Endothelial cell of umbilical vein (primary cell): ENCODE measurements at regions not wholly inside any gene's neighbourhood (a gene's known extent, or its start where the extent isn't known, plus 50 kb on each side); places are given as distances from the start of the nearest gene placed in this dataset.

ENCODE experiments used
- BruUV-seq: library from RNA; stranded (reverse); fragments of 400-500 nt; replicated peaks from 2 replicates; lab custom pipeline; 2021; lab: Mats Ljungman, UMichigan
- CTCF ChIA-PET: fragments of 300-600, 350-600 bp; sonication (Branson Sonifier 250); formaldehyde crosslinking; loops from one replicate; lab custom pipeline; 2021; ENCODE audit warnings: antibody characterized with exemption, inconsistent platforms; lab: Charles Lee
- POLR2A ChIA-PET: fragments of 300-600, 350-600 bp; sonication (Branson Sonifier 250); formaldehyde crosslinking; loops from one replicate; lab custom pipeline; 2021; ENCODE audit warnings: antibody characterized with exemption, inconsistent platforms; lab: Charles Lee
- DNase-seq: peaks from one replicate; pipeline ENCODE4 v3.0.0-alpha.2; 2011; ENCODE audit warnings: low read depth, low spot score
- FAIRE-seq: peaks from 2 replicates; lab custom pipeline; 2011; peaks lifted over from hg19 to GRCh38; lab: Jason Lieb, UNC
- H2AFZ ChIP-seq: 2 replicates; pipeline ENCODE4 v1.6.0; 2012; ENCODE audit warnings: low read depth, low read length, control low read depth, inconsistent platforms
- H3K27ac ChIP-seq: 2 replicates; pipeline ENCODE4 v1.5.1; 2011; ENCODE audit warnings: low read depth, mild to moderate bottlenecking, control low read depth, low read length, moderate library complexity; ENCODE audit not compliant: insufficient read depth
- H3K27me3 ChIP-seq, 2 experiments: 2 replicates each; pipeline versions ENCODE4 v1.6.0 to v1.6.1; 2011; ENCODE audit warnings: low read length in 2 of 2, mixed read lengths in 1 of 2; ENCODE audit not compliant: control insufficient read depth in 2 of 2, insufficient read depth in 2 of 2
- H3K36me3 ChIP-seq, 2 experiments: 2 replicates in 1 of 2; 3 replicates in 1 of 2; pipeline ENCODE4 v1.5.1; 2011; ENCODE audit warnings: low read length in 2 of 2, mild to moderate bottlenecking in 1 of 2, moderate library complexity in 1 of 2; ENCODE audit not compliant: control insufficient read depth in 2 of 2, insufficient read depth in 2 of 2; ENCODE audit errors: extremely low read depth in 1 of 2
- H3K4me1 ChIP-seq: 3 replicates; pipeline ENCODE4 v1.5.1; 2011; ENCODE audit warnings: mild to moderate bottlenecking, low read length; ENCODE audit not compliant: control insufficient read depth, insufficient read depth; ENCODE audit errors: extremely low read depth
- H3K4me2 ChIP-seq: 2 replicates; pipeline ENCODE4 v1.6.1; 2011; ENCODE audit warnings: low read length, control low read depth, mixed read lengths; ENCODE audit not compliant: insufficient read depth
- H3K4me3 ChIP-seq, 3 experiments: fragments of 200-600 bp in 1 of 3; sonication (generic), shearing (Covaris generic) in 1 of 3; replicated peaks in 1 of 3; 2 replicates each; pipeline ENCODE4 v1.5.1; 2011 to 2016; ENCODE audit warnings: control low read depth in 3 of 3, low read length in 3 of 3, mild to moderate bottlenecking in 2 of 3, inconsistent platforms in 1 of 3, low read depth in 1 of 3, moderate library complexity in 1 of 3; ENCODE audit not compliant: insufficient read depth in 1 of 3
- H3K79me2 ChIP-seq: 2 replicates; pipeline ENCODE4 v1.6.0; 2012; ENCODE audit warnings: low read length, inconsistent platforms; ENCODE audit not compliant: control insufficient read depth, insufficient read depth
- H3K9ac ChIP-seq: replicated peaks from 2 replicates; pipeline ENCODE3; 2011; ENCODE audit warnings: low read length, control low read depth; ENCODE audit not compliant: insufficient read depth; ENCODE audit errors: extremely low read depth
- H3K9me1 ChIP-seq: replicated peaks from 3 replicates; pipeline ENCODE4 v1.6.0; 2011; ENCODE audit warnings: mild to moderate bottlenecking, low read length; ENCODE audit not compliant: control insufficient read depth, insufficient read depth; ENCODE audit errors: extremely low read depth
- H3K9me3 ChIP-seq: replicated peaks from 2 replicates; pipeline ENCODE4 v1.5.1; 2012; ENCODE audit warnings: low read length, inconsistent platforms; ENCODE audit not compliant: control insufficient read depth, insufficient read depth
- H4K20me1 ChIP-seq: replicated peaks from 2 replicates; pipeline ENCODE3; 2011; ENCODE audit warnings: mild to moderate bottlenecking, low read length; ENCODE audit not compliant: control insufficient read depth, insufficient read depth; ENCODE audit errors: extremely low read depth
- EZH2 ChIP-seq: IDR thresholded peaks from 2 replicates; pipeline ENCODE4 v1.6.1; 2012; ENCODE audit warnings: borderline replicate concordance, low read depth, mild to moderate bottlenecking, moderate library complexity, low read length, inconsistent platforms; ENCODE audit not compliant: severe bottlenecking
- FOS ChIP-seq: IDR thresholded peaks from 2 replicates; pipeline ENCODE4 v1.6.1; 2011; ENCODE audit warnings: mild to moderate bottlenecking, low read length, moderate library complexity, borderline replicate concordance; ENCODE audit not compliant: insufficient read depth
- GATA2 ChIP-seq: IDR thresholded peaks from 2 replicates; pipeline ENCODE4 v1.7.0; 2011; ENCODE audit warnings: low read depth, mild to moderate bottlenecking, moderate library complexity, mixed read lengths, low read length; ENCODE audit not compliant: insufficient read length, insufficient read depth
- JUN ChIP-seq: IDR thresholded peaks from 2 replicates; pipeline ENCODE4 v1.6.1; 2011; ENCODE audit warnings: borderline replicate concordance, low read depth; ENCODE audit not compliant: insufficient read length, insufficient read depth
- MYC ChIP-seq: IDR thresholded peaks from one replicate; pipeline ENCODE4 v1.6.1; 2011; ENCODE audit warnings: mild to moderate bottlenecking, low read depth, low read length
- POLR2A ChIP-seq: IDR thresholded peaks from 2 replicates; pipeline ENCODE4 v1.6.1; 2012; ENCODE audit warnings: low read depth, mild to moderate bottlenecking, control low read depth, low read length
- POLR2AphosphoS5 ChIP-seq: IDR thresholded peaks from 2 replicates; pipeline ENCODE4 v1.6.1; 2012; ENCODE audit warnings: low read depth, mild to moderate bottlenecking, control low read depth, low read length, moderate library complexity; ENCODE audit not compliant: insufficient read depth
- dilution Hi-C: fragments of 300-500 bp; cut with MboI; formaldehyde crosslinking; loops from one replicate; pipeline ENCODE4 v1.15.0; 2019; ENCODE audit warnings: low sequenced_read_pairs; ENCODE audit not compliant: extremely low pct_ligation_motif_present
- intact Hi-C: fragments of 100-400 bp; cut with micrococcal nuclease; formaldehyde crosslinking; loops from one replicate; pipeline ENCODE4 v1.10.0; 2022
- TF ChIP-seq, protein P1 (sequence below): IDR thresholded peaks from 2 replicates; pipeline ENCODE4 v1.6.1; 2011; ENCODE audit not compliant: insufficient read depth, insufficient read length
- TF ChIP-seq, protein P2 (sequence below), 2 donors: IDR thresholded peaks; 1 replicate in 1 of 2; 2 replicates in 1 of 2; pipeline ENCODE4 v1.5.1; 2011; ENCODE audit warnings: low read length in 2 of 2, mild to moderate bottlenecking in 2 of 2, moderate library complexity in 2 of 2, control low read depth in 1 of 2, inconsistent platforms in 1 of 2, low read depth in 1 of 2; ENCODE audit not compliant: insufficient read depth in 1 of 2; ENCODE audit errors: extremely low read depth in 1 of 2

DNA sequence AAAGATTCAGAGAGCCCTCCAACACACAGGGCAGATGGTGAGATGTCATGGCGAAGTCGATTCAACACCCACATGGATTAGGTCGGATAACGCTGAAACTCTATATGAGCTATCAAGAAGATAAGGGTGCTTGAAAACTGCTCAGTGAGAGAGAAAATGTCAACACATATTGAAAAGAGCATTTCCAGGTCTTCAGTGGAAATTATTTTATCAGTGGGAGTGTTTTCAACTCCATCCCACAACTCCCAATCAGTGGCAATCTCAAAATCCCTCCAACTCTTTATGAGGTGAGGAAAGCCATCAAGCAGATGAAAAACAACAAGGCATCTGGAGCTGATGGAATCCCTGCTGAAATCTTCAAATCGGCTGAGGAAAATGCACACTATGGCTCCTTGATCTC lies 104.5 kb upstream of the KLHL14 start:
- dilution Hi-C loops (no loop called here), intact Hi-C loops (no loop called here)
- H4K20me1 ChIP-seq = no peaks in the 10 kb centered on the region
- H3K9me1 ChIP-seq = no peaks in the 10 kb centered on the region
- TF ChIP-seq EZH2 = no peak
- TF ChIP-seq MYC = no peak
- no peak for TF ChIP-seq POLR2AphosphoS5
- H3K79me2 ChIP-seq = no peaks in the 10 kb centered on the region
- DNase-seq (no peak), FAIRE-seq (no peak)
- no peak overlapping the region for H3K4me2 ChIP-seq
- BruUV-seq = no TSS peak
- no peaks in the 10 kb centered on the region for H3K27me3 ChIP-seq
- H3K27ac ChIP-seq = no peak overlapping the region
- no peak overlapping the region for H3K4me3 ChIP-seq
- H3K9me3 ChIP-seq = no peaks in the 10 kb centered on the region
- H3K4me1 ChIP-seq = no peaks in the 10 kb centered on the region
- POLR2A ChIA-PET = no interaction called here
- no peaks in the 10 kb centered on the region for H3K36me3 ChIP-seq
- CTCF ChIA-PET = no interaction called here
- H3K9ac ChIP-seq = no peak overlapping the region
- no peak overlapping the region for H2AFZ ChIP-seq

DNA sequence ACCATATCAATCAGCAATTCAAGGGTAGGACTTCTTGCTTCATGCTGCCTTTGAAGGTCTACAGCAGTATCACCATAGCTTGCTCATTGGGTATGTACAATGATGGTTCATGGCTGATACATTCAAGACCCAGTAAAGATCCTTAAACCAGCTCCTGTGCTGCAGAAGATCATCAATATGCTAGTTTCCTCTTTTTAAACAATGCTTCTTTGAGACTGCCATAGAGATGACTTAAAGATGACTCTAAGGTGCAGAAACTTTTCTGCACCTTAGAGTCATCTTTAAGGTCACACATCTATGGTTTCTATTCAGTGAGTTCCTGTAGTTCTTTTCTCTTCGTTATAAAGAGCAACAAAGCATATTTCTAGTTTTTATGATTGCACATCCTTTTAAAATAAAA lies 102.8 kb upstream of the KLHL14 start:
- no peak overlapping the region for H3K4me3 ChIP-seq
- no peaks in the 10 kb centered on the region for H3K9me1 ChIP-seq
- H4K20me1 ChIP-seq = no peaks in the 10 kb centered on the region
- no peaks in the 10 kb centered on the region for H3K4me1 ChIP-seq
- dilution Hi-C loops = no loop called here
- FAIRE-seq (no peak), DNase-seq (no peak)
- H3K27ac ChIP-seq = no peak overlapping the region
- no TSS peak for BruUV-seq
- no peak overlapping the region for H3K4me2 ChIP-seq
- no peak for TF ChIP-seq MYC
- TF ChIP-seq POLR2A = no peak
- TF ChIP-seq, protein P1, sequence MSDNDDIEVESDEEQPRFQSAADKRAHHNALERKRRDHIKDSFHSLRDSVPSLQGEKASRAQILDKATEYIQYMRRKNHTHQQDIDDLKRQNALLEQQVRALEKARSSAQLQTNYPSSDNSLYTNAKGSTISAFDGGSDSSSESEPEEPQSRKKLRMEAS = no peak
- TF ChIP-seq FOS = no peak
- no peak for TF ChIP-seq EZH2
- TF ChIP-seq GATA2 = no peak
- no peak for TF ChIP-seq POLR2AphosphoS5
- TF ChIP-seq JUN = no peak
- TF ChIP-seq, protein P2, sequence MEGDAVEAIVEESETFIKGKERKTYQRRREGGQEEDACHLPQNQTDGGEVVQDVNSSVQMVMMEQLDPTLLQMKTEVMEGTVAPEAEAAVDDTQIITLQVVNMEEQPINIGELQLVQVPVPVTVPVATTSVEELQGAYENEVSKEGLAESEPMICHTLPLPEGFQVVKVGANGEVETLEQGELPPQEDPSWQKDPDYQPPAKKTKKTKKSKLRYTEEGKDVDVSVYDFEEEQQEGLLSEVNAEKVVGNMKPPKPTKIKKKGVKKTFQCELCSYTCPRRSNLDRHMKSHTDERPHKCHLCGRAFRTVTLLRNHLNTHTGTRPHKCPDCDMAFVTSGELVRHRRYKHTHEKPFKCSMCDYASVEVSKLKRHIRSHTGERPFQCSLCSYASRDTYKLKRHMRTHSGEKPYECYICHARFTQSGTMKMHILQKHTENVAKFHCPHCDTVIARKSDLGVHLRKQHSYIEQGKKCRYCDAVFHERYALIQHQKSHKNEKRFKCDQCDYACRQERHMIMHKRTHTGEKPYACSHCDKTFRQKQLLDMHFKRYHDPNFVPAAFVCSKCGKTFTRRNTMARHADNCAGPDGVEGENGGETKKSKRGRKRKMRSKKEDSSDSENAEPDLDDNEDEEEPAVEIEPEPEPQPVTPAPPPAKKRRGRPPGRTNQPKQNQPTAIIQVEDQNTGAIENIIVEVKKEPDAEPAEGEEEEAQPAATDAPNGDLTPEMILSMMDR (IDR thresholded peaks at IDR 0.05; ENCODE audit: extremely low read depth in 1 of 2, insufficient read depth in 1 of 2, low read depth in 1 of 2, low read length in 2 of 2) = no peak
- no peak overlapping the region for H3K9ac ChIP-seq
- no peaks in the 10 kb centered on the region for H3K79me2 ChIP-seq
- ChIA-PET POLR2A (no interaction called here), CTCF (no interaction called here)
- H3K9me3 ChIP-seq = no peaks in the 10 kb centered on the region
- no peaks in the 10 kb centered on the region for H3K27me3 ChIP-seq
- intact Hi-C loops = no loop called here
- H3K36me3 ChIP-seq = no peaks in the 10 kb centered on the region
- no peak overlapping the region for H2AFZ ChIP-seq
